Common myeloid progenitor, CD34-positive (primary cell): ENCODE measurements at regions not wholly inside any gene's neighbourhood (a gene's known extent, or its start where the extent isn't known, plus 50 kb on each side); places are given as distances from the start of the nearest gene placed in this dataset.
"Not testable (repeated sequence)": the region's sequence is repeated elsewhere in the genome, so short reads cannot be mapped to it uniquely, and the experiment has no call there.

Experiments used
- CTCF ChIA-PET: fragments of 350-600 bp; sonication (Branson Sonifier 250); formaldehyde crosslinking; loops from one replicate; lab custom pipeline; 2021; ENCODE audit warnings: antibody characterized with exemption; lab: Charles Lee
- POLR2A ChIA-PET: fragments of 350-600 bp; sonication (Branson Sonifier 250); formaldehyde crosslinking; loops from one replicate; lab custom pipeline; 2021; ENCODE audit warnings: antibody characterized with exemption; lab: Charles Lee
- DNase-seq, 3 donors: peaks; one replicate each; pipeline versions ENCODE4 v3.0.0 to v3.0.0-alpha.2; 2013
- H3K27ac ChIP-seq, 2 experiments: 1 replicate in 1 of 2; 2 replicates in 1 of 2; pipeline ENCODE4 v1.7.0; 2013; ENCODE audit warnings: inconsistent platforms in 2 of 2, low read length in 2 of 2, mild to moderate bottlenecking in 2 of 2, low read depth in 1 of 2, moderate library complexity in 1 of 2; ENCODE audit not compliant: severe bottlenecking in 2 of 2, insufficient read depth in 1 of 2, poor library complexity in 1 of 2
- H3K27me3 ChIP-seq, 5 experiments: replicated peaks in 2 of 5; 1 replicate in 3 of 5; 2 replicates in 2 of 5; pipeline versions ENCODE4 v1.6.1 to v1.7.0; 2013; ENCODE audit warnings: low read length in 4 of 5, mild to moderate bottlenecking in 2 of 5, moderate library complexity in 2 of 5, inconsistent platforms in 1 of 5; ENCODE audit not compliant: insufficient read depth in 5 of 5, control insufficient read depth in 4 of 5
- H3K36me3 ChIP-seq, 4 experiments: 1 replicate in 2 of 4; 2 replicates in 2 of 4; pipeline versions ENCODE4 v1.6.1 to v1.7.0; 2013; ENCODE audit warnings: low read length in 3 of 4, control low read depth in 1 of 4, mild to moderate bottlenecking in 1 of 4; ENCODE audit not compliant: control insufficient read depth in 4 of 4, insufficient read depth in 4 of 4
- H3K4me1 ChIP-seq, 4 experiments: 1 replicate in 3 of 4; 2 replicates in 1 of 4; pipeline versions ENCODE4 v1.6.1 to v1.7.1; 2013; ENCODE audit warnings: low read length in 3 of 4, mild to moderate bottlenecking in 3 of 4, control low read depth in 1 of 4, inconsistent platforms in 1 of 4, moderate library complexity in 1 of 4; ENCODE audit not compliant: control insufficient read depth in 4 of 4, insufficient read depth in 4 of 4; ENCODE audit errors: control extremely low read depth in 1 of 4
- H3K4me3 ChIP-seq, 7 experiments: 1 replicate in 4 of 7; 2 replicates in 3 of 7; pipeline versions ENCODE4 v1.5.1 to v1.7.0; 2013; ENCODE audit warnings: mild to moderate bottlenecking in 7 of 7, low read length in 6 of 7, moderate library complexity in 6 of 7, inconsistent platforms in 2 of 7, low read depth in 2 of 7, control low read depth in 1 of 7; ENCODE audit not compliant: insufficient read depth in 4 of 7, control insufficient read depth in 1 of 7; ENCODE audit errors: extremely low read depth in 1 of 7
- H3K9me3 ChIP-seq, 5 experiments: 1 replicate in 4 of 5; 2 replicates in 1 of 5; pipeline versions ENCODE4 v1.6.1 to v1.7.1; 2013; ENCODE audit warnings: low read length in 4 of 5, mild to moderate bottlenecking in 2 of 5, inconsistent platforms in 1 of 5, low read depth in 1 of 5, moderate library complexity in 1 of 5; ENCODE audit not compliant: control insufficient read depth in 4 of 5, insufficient read depth in 2 of 5; ENCODE audit errors: control extremely low read depth in 1 of 5
- WGBS: methylation state at CpG from one replicate; pipeline ENCODE4 v1.1.5; 2013; ENCODE audit not compliant: insufficient coverage; 5-methylcytosine and 5-hydroxymethylcytosine counted together

DNA sequence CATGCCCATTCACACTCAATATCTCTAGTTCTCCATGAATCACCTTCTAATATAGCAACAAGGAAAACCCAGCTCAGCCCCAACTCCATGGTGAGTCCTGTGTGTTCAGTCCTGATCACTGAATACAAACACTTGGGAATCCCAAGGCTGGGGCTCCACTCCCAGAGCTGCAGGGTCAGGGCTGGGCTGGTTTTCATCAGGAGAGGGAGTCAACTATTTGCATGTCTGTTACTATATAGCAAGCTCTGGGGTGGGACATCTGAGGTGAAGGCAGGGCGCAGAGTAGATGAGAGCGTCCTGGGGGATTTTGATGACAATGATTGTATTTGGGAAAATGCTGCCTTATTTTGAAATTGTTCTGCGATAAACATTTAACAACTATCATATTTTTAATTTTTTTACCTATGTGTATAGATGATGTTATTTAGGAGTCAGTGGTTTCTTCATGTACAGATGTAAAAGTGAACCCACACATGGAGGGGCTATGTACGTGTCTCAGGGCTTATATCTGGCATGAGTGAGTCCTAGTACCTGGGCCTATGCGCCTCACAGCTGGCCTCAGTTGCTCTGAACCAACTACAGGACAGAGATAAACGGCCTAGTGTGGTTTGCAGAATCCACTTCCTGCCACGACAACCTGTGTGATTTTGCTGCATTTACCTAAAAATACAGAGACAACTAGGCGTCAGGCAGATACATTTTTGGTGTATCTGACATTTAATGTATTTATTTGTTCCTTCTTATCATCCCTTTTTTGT is 603.7 kb downstream of the TMEM121 start:
- POLR2A ChIA-PET, H3K36me3 ChIP-seq, H3K9me3 ChIP-seq, H3K27ac ChIP-seq, DNase-seq, H3K4me3 ChIP-seq: not testable (repeated sequence)
- CTCF ChIA-PET = interaction anchor here (0.7 to 2.1 kb wide), 9 partner anchors 10 to 338 kb away, joined by 3 to 8 read pairs (median 4); no protein-coding TSS in a partner anchor
- Histone ChIP-seq H3K27me3 (peaks cover 0 to 32% (median 0%) of the 10 kb centered on the region in 5 experiments), H3K4me1 (peaks cover 0 to 20% (median 12%) of the 10 kb centered on the region in 4 experiments)
- 71% methylated on average over 2 of the region's 8 CpGs for WGBS

DNA sequence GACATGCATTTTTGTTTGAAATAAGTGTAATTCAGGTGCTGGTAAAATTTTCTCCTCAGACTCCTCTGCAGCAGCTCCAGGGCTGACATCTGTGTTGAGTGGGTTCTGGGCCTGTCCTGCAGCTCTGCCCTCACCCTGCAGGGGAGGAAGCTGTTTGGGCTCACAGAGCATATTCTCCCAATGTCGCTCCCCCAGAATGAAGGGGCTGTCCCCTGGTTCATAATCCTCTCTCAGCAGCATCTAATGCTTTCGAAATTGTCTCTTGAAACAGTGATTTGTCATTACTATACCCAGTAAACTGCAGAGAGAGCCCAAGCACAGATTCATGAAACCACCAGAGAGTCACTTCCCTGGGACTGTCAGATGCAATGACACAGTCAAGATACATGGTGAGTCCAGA is 606.7 kb downstream of the TMEM121 start:
- H3K9me3 ChIP-seq, DNase-seq, POLR2A ChIA-PET, H3K4me3 ChIP-seq, H3K27ac ChIP-seq, H3K36me3 ChIP-seq: not testable (repeated sequence)
- Histone ChIP-seq H3K4me1 (peaks cover 0 to 20% (median 12%) of the 10 kb centered on the region in 4 experiments), H3K27me3 (peaks cover 0 to 16% (median 0%) of the 10 kb centered on the region in 5 experiments)
- 89% methylated on average over 2 of the region's 2 CpGs for WGBS
- CTCF ChIA-PET = interaction anchor here (0.6 kb wide), 1 partner anchor 335 kb away, joined by 3 read pairs; no protein-coding TSS in a partner anchor

DNA sequence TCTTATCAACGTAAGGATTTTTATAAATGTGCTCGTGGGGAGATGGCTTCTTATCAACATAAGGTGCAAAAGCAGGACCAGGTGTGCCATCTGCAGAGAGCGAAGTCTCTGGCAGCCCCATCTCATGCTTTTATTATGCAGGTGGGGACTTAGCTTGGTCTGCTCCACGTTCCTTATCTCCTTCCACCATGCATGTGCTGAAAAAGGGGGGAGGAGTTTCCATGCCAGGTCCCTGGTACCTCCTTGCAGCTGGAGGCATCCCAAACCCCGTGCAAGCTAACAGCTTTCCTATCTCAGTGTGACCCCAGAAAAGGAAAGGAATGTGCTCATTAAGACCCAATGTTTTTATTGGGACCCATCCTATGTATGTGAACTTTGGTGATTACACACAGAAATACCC is 608.5 kb downstream of the TMEM121 start:
- H3K36me3 ChIP-seq = no peaks in the 10 kb centered on the region
- H3K27ac ChIP-seq = no peak overlapping the region
- ChIA-PET CTCF (interaction anchor here (0.9 kb wide), 1 partner anchor 19 kb away, joined by 3 read pairs; no protein-coding TSS in a partner anchor), POLR2A (no interaction called here)
- WGBS = 55% methylated on average over 3 of the region's 5 CpGs
- DNase-seq = peak in 2 of 3 donors; percentile 48 to 70
- H3K4me3 ChIP-seq = no peak overlapping the region
- H3K27me3 ChIP-seq = peaks cover 0 to 16% (median 0%) of the 10 kb centered on the region in 5 experiments
- H3K4me1 ChIP-seq = peaks cover 0 to 5% (median under 1%) of the 10 kb centered on the region in 4 experiments
- no peaks in the 10 kb centered on the region for H3K9me3 ChIP-seq

DNA sequence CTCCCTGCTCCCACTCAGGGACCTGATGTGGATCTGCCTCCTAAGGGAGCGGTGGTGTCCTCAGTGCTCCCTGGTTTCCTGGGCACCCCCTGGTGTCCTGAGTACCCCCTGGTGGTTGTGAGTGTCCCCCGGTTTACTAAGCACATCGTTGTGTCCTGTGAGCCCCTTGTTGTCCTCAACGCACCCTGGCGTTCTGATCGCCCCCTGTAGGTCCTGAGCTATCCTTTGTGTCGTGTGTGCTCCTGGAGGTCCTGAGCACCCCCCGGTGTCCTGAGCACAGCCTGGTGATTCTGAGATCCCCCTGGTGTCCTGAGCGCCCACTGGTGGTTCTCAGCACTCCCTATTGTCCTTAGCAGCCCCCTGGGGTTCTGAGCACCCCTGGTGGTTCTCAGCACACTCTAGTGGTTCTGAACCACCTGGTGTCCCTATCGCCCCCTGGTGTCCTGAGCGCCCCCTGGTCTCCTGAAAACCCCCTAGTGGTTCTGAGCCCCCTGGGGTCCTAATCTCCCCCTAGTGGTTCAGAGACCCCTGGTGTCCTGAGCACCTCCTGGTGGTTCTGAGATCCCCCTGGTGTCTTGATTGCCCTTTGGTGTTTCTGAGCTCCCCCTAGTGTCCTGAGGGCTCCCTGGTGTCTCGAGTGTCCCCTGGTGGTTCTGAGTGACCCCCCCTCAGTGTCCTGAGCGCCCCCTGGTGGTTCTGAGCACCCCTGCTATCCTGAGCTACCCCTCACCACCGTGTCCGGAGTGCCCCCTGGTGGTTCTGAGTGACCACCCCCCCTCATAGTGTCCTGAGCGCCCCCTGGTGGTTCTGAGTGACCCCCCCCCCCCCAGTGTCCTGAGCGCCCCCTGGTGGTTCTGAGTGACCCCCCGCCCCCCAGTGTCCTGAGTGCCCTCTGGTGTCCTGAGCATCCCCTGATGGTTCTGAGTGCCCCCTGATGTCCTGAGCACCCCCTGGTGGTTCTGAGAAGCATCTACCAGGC is 615.1 kb downstream of the TMEM121 start:
- DNase-seq = peak; percentile 54 to 76 (median 75)
- POLR2A ChIA-PET = no interaction called here
- CTCF ChIA-PET = interaction anchor here (1.1 to 2.0 kb wide), 10 partner anchors 11 to 328 kb away, joined by 3 to 6 read pairs (median 3); no protein-coding TSS in a partner anchor

DNA sequence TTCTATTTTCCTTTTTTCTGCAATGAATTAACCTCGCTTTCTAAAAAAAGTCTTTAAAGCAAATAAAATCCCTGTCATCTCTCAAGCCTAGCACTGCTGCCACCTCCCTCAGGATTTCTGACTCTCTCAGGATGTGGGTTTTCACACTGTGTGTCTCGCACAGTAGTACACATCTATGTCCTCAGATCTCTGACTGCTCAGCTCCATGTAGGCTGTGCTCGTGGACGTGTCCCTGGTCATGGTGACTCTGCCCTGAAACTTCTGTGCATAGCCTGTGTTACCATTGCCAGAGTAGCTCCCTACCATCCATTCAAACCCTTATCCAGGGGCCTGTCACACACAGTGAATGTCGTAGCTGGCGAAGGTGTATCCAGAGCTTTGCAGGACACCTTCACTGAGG is 619.3 kb downstream of the TMEM121 start:
- H3K27me3 ChIP-seq, H3K4me3 ChIP-seq, H3K36me3 ChIP-seq, H3K9me3 ChIP-seq, POLR2A ChIA-PET, H3K4me1 ChIP-seq, H3K27ac ChIP-seq, DNase-seq: not testable (repeated sequence)
- CTCF ChIA-PET = interaction anchor here (1.3 to 1.4 kb wide), 2 partner anchors 83 to 92 kb away, joined by 3 to 4 read pairs; no protein-coding TSS in a partner anchor
- 96% methylated on average over 5 of the region's 6 CpGs for WGBS

More for the DNA sequence above, 615.1 kb downstream of the TMEM121 start:
- H3K27ac ChIP-seq = no peak overlapping the region
- H3K27me3 ChIP-seq = no peaks in the 10 kb centered on the region
- peaks cover 0 to 3% (median 0%) of the 10 kb centered on the region in 5 experiments for H3K9me3 ChIP-seq
- WGBS = 79% methylated on average over 12 of the region's 18 CpGs
- H3K4me3 ChIP-seq = no peak overlapping the region
- H3K36me3 ChIP-seq = no peaks in the 10 kb centered on the region
- H3K4me1 ChIP-seq = peaks cover 0 to 9% (median 0%) of the 10 kb centered on the region in 4 experiments

DNA sequence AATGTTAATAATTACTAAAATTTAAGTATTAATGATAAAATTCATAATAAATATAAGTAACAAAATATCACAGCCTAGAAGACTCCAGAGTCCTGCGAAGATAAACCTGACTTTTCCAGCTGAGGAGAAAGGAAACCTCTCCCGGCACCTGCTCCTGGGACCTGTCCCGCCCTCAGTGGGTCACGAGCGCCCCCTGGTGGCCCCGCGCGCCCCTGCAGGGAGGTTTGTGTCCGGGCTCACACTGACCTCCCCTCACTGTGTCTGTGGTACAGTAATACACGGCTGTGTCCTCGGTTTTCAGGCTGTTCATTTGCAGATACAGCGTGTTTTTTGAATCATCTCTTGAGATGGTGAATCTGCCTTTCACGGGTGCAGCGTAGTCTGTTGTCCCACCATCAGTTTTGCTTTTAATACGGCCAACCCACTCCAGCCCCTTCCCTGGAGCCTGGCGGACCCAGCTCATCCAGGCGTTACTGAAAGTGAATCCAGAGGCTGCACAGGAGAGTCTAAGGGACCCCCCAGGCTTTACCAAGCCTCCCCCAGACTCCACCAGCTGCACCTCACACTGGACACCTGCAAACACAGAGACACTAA is 627.1 kb downstream of the TMEM121 start:
- peak overlapping the region in 1 of 7 experiments; percentile 54 for H3K4me3 ChIP-seq
- H3K4me1 ChIP-seq, POLR2A ChIA-PET, H3K9me3 ChIP-seq, H3K27ac ChIP-seq, H3K27me3 ChIP-seq, H3K36me3 ChIP-seq: not testable (repeated sequence)
- WGBS = 17% methylated on average over 16 of the region's 17 CpGs
- CTCF ChIA-PET = interaction anchor here (0.9 to 1.9 kb wide), 11 partner anchors 10 to 221 kb away, joined by 3 to 8 read pairs (median 3); no protein-coding TSS in a partner anchor
- DNase-seq = peak; percentile 38 to 55 (median 51)
